Esophagus squamous epithelium (tissue), 4 donors: ENCODE measurements at regions not wholly inside any gene's neighbourhood (a gene's known extent, or its start where the extent isn't known, plus 50 kb on each side); places are given as distances from the start of the nearest gene placed in this dataset.

Source experiments
- POLR2A ChIP-seq, 4 donors: fragments of 450-650 bp; IDR thresholded peaks; one replicate each; pipeline ENCODE4 v1.6.1; 2017; ENCODE audit warnings: antibody characterized with exemption in 4 of 4, mild to moderate bottlenecking in 4 of 4, moderate library complexity in 3 of 4
- TF ChIP-seq, protein P1 (sequence below), 6 experiments: fragments of 450-650 bp in 4 of 6; fragments of 200-600 bp in 2 of 6; sonication (generic) in 2 of 6; IDR thresholded peaks; one replicate each; pipeline ENCODE4 v1.5.1; 2016 to 2019; ENCODE audit warnings: antibody characterized with exemption in 6 of 6, mild to moderate bottlenecking in 4 of 6, moderate library complexity in 4 of 6

DNA sequence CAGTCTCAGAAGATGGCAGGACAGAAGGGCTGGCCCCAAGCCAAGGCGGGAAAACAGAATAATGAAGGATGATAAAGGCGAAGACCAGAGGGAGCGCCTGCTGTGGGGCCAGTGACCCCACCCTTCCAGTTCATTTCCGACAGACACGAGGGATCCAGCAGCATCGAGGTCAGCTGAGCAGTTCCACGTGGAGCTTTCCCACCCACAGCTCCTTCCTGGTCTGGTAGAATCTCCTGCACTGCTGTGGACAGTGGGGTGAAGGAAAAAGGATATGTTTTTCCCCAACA is 265.9 kb upstream of the VLDLR start:
- TF ChIP-seq, protein P1, sequence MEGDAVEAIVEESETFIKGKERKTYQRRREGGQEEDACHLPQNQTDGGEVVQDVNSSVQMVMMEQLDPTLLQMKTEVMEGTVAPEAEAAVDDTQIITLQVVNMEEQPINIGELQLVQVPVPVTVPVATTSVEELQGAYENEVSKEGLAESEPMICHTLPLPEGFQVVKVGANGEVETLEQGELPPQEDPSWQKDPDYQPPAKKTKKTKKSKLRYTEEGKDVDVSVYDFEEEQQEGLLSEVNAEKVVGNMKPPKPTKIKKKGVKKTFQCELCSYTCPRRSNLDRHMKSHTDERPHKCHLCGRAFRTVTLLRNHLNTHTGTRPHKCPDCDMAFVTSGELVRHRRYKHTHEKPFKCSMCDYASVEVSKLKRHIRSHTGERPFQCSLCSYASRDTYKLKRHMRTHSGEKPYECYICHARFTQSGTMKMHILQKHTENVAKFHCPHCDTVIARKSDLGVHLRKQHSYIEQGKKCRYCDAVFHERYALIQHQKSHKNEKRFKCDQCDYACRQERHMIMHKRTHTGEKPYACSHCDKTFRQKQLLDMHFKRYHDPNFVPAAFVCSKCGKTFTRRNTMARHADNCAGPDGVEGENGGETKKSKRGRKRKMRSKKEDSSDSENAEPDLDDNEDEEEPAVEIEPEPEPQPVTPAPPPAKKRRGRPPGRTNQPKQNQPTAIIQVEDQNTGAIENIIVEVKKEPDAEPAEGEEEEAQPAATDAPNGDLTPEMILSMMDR (IDR thresholded peaks at IDR 0.05) = no peak
- TF ChIP-seq POLR2A (IDR thresholded peaks at IDR 0.05) = no peak
